DMS153 treated with DMSO at 0.1 percent for 48 hours (cell line): ENCODE measurements at regions not wholly inside any gene's neighbourhood (a gene's known extent, or its start where the extent isn't known, plus 50 kb on each side); places are given as distances from the start of the nearest gene placed in this dataset.
A peak's percentile ranks its signal among the peaks of the same experiment; 100 is the strongest.
"Not testable (repeated sequence)": the region's sequence is repeated elsewhere in the genome, so short reads cannot be mapped to it uniquely, and the experiment has no call there.

ENCODE experiments used
- DNase-seq: peaks from one replicate; lab custom pipeline; 2025; ENCODE audit not compliant: unreplicated experiment; lab: John Stamatoyannopoulos, UW

- not testable (repeated sequence) for DNase-seq
Measured at GRCh38 chrX:80508083-80508482, 87.8 kb downstream of the TENT5D start.

- DNase-seq, result no peak
Measured at GRCh38 chrX:80511969-80512760, 91.9 kb downstream of the TENT5D start.

GRCh38 chrX:80512924-80513323 lies 92.7 kb downstream of the TENT5D start:
- no peak for DNase-seq

GRCh38 chrX:80513625-80514024 lies 93.4 kb downstream of the TENT5D start:
- no peak for DNase-seq

- DNase-seq, result no peak
Measured at GRCh38 chrX:80537096-80537495, 116.8 kb downstream of the TENT5D start.

- DNase-seq, result no peak
Measured at GRCh38 chrX:80550722-80551121, 130.5 kb downstream of the TENT5D start.

- no peak for DNase-seq
Measured at GRCh38 chrX:80556148-80556547, 135.9 kb downstream of the TENT5D start.

GRCh38 chrX:80572636-80573035 lies 152.4 kb downstream of the TENT5D start:
- DNase-seq, result no peak

GRCh38 chrX:80573275-80573674 lies 153.0 kb downstream of the TENT5D start:
- DNase-seq, result no peak

- DNase-seq, result not testable (repeated sequence)
Measured at GRCh38 chrX:80574486-80575086, 154.3 kb downstream of the TENT5D start.

- no peak for DNase-seq
Measured at GRCh38 chrX:80576267-80576666, 156.0 kb downstream of the TENT5D start.

GRCh38 chrX:80576806-80577533 lies 156.7 kb downstream of the TENT5D start:
- no peak for DNase-seq

GRCh38 chrX:80578517-80579105 lies 158.4 kb downstream of the TENT5D start:
- peak; percentile 1 for DNase-seq

- not testable (repeated sequence) for DNase-seq
Measured at GRCh38 chrX:80590992-80591391, 170.7 kb downstream of the TENT5D start.

GRCh38 chrX:80602036-80602860 lies 182.0 kb downstream of the TENT5D start:
- no peak for DNase-seq
